WTC11 (cell line): ENCODE measurements at regions not wholly inside any gene's neighbourhood (a gene's known extent, or its start where the extent isn't known, plus 50 kb on each side); places are given as distances from the start of the nearest gene placed in this dataset.

Source experiments
- ATF1 ChIP-seq: sonication (generic); formaldehyde crosslinking; IDR thresholded peaks from 2 replicates; pipeline ENCODE4 v1.8.1; 2023; ENCODE audit warnings: mild to moderate bottlenecking, moderate library complexity, missing genetic modification reagents
- ATF2 ChIP-seq: sonication (generic); formaldehyde crosslinking; IDR thresholded peaks from 2 replicates; pipeline ENCODE4 v1.8.1; 2022; ENCODE audit warnings: low read depth, missing genetic modification reagents, borderline replicate concordance
- CTCF ChIP-seq: fragments of 200-600 bp; IDR thresholded peaks from 2 replicates; pipeline ENCODE4 v1.8.0; 2022; ENCODE audit warnings: antibody characterized with exemption
- FOXP4 ChIP-seq: sonication (generic); formaldehyde crosslinking; IDR thresholded peaks from 2 replicates; pipeline ENCODE4 v1.8.0; 2022; ENCODE audit warnings: mild to moderate bottlenecking, missing genetic modification reagents
- OVOL2 ChIP-seq: fragments of 250-450 bp; sonication (Bioruptor Pico); IDR thresholded peaks from 2 replicates; pipeline ENCODE4 v1.9.0; 2021; ENCODE audit warnings: mild to moderate bottlenecking, borderline replicate concordance
- ZNF263 ChIP-seq: sonication (generic); formaldehyde crosslinking; IDR thresholded peaks from 2 replicates; pipeline ENCODE4 v1.8.1; 2022; ENCODE audit warnings: low read depth, mild to moderate bottlenecking, moderate library complexity, missing genetic modification reagents

GRCh38 chr6:72457738-72458137 lies 164.1 kb upstream of the KCNQ5 start:
- TF ChIP-seq CTCF = no peak
- TF ChIP-seq FOXP4 (CRISPR knock-in tag) = no peak
- TF ChIP-seq ZNF263 (CRISPR knock-in tag) = no peak
- TF ChIP-seq OVOL2 (CRISPR knock-in tag) = no peak
- TF ChIP-seq ATF2 (CRISPR knock-in tag) = no peak
- no peak for TF ChIP-seq ATF1 (CRISPR knock-in tag)
